ENCODE measurements at regions not wholly inside any gene's neighbourhood (a gene's known extent, or its start where the extent isn't known, plus 50 kb on each side); places are given as distances from the start of the nearest gene placed in this dataset.
A peak's percentile ranks its signal among the peaks of the same experiment; 100 is the strongest.

DNA sequence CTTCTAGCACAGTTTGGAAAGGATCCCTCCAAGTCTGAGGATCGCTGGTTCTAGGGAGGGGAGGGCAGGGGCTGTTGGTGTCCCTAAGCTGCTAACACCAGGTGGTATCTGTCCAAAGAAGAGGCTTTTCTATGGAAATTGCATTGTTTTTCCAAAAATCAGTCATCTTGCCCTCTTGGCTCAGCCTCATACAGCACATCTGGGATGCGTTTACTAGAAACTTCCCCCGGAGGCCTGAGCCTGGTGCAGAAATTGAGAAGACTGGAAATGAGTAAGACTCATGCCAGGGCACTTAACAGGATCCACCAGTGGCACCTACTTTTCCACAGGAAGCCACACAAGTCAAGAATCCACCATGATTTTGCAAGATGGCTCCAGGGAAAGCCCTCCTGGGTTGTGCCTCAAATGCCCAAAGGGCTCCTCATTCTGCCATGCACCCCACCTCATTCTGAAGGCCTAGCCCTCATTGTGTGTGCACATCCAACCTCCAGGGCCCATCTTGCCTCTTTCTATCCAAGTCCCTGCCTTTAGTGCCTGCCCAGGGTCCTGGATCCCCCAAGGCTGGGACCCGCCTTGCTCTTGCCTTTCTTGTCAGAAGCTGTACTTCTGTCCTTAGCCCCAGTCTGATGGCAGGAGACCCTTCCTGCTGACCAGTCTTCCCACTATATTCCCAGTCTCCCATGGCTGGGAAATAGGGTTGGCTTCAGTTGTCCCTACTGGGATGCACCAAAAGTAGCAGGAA, 97.6 kb downstream of the MRPL14 start:
- Histone ChIP-seq H3K9me3 (no peaks in the 10 kb centered on the region), H3K9ac (no peak overlapping the region), H3K9me2 (no peaks in the 10 kb centered on the region), H2AFZ (ENCODE audit: low read depth) (no peak overlapping the region), H3K27me3 (ENCODE audit: insufficient read depth) (no peaks in the 10 kb centered on the region), H3F3A (replicated peaks; ENCODE audit: insufficient read depth) (peaks cover 12% of the 10 kb centered on the region), H3K4me3 (ENCODE audit: low read depth in 2 of 2, low read length in 1 of 2) (no peak overlapping the region; a peak in 1 of 4 replicates), H3K27ac (ENCODE audit: low read depth in 2 of 2, low read length in 1 of 2) (peak overlapping the region; percentile 53 to 90; a peak in 3 of 4 replicates), H3K79me2 (ENCODE audit: insufficient read depth) (no peaks in the 10 kb centered on the region), H3K4me2 (peak overlapping the region; percentile 31; the same call in 1 of the 2 replicates), H3K4me1 (ENCODE audit: control insufficient read depth in 1 of 2, insufficient read depth in 2 of 2, low read depth in 1 of 2, low read length in 1 of 2) (peaks cover 14 to 29% of the 10 kb centered on the region in 2 experiments), H3K36me3 (replicated peaks in 1 of 2; ENCODE audit: control insufficient read depth in 1 of 2, insufficient read depth in 2 of 2, low read length in 1 of 2) (no peaks in the 10 kb centered on the region), H4K20me1 (ENCODE audit: insufficient read depth) (no peaks in the 10 kb centered on the region)
- peak; percentile 91 for TF ChIP-seq TCF12 (IDR thresholded peaks at IDR 0.05)
- peak; percentile 21 to 69; a peak in 3 of 4 replicates for TF ChIP-seq EP300 (IDR thresholded peaks at IDR 0.05; ENCODE audit: borderline replicate concordance in 1 of 2, low read depth in 1 of 2, low read length in 1 of 2)
- no peak for TF ChIP-seq FOXM1 (IDR thresholded peaks at IDR 0.05; ENCODE audit: low read depth)
- TF ChIP-seq YY1 (IDR thresholded peaks at IDR 0.05; ENCODE audit: low read depth), result 0 out of 2 replicates have a peak, but pooled peaks have one; percentile 37
- TF ChIP-seq IRF3 (IDR thresholded peaks at IDR 0.05; ENCODE audit: low read depth, low read length), result no peak
- peak; percentile 66; the same call in 1 of the 2 replicates for TF ChIP-seq NFIC (IDR thresholded peaks at IDR 0.05; ENCODE audit: borderline replicate concordance)
- TF ChIP-seq CHD2 (IDR thresholded peaks at IDR 0.05; ENCODE audit: low read length, partially characterized antibody), result peak; percentile 57
- peak; percentile 80; the same call in 1 of the 2 replicates for TF ChIP-seq RCOR1 (IDR thresholded peaks at IDR 0.05; ENCODE audit: low read length)
- no peak for TF ChIP-seq REST (IDR thresholded peaks at IDR 0.05; ENCODE audit: low read depth, low read length)
- TF ChIP-seq SMC3 (IDR thresholded peaks at IDR 0.05; ENCODE audit: low read depth, low read length), result no peak
- TF ChIP-seq, protein P1, sequence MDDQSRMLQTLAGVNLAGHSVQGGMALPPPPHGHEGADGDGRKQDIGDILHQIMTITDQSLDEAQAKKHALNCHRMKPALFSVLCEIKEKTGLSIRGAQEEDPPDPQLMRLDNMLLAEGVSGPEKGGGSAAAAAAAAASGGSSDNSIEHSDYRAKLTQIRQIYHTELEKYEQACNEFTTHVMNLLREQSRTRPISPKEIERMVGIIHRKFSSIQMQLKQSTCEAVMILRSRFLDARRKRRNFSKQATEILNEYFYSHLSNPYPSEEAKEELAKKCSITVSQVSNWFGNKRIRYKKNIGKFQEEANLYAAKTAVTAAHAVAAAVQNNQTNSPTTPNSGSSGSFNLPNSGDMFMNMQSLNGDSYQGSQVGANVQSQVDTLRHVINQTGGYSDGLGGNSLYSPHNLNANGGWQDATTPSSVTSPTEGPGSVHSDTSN (IDR thresholded peaks at IDR 0.05), result 0 out of 2 replicates have a peak, but pooled peaks have one; percentile 20
- 0 out of 2 replicates have a peak, but pooled peaks have one; percentile 6 for TF ChIP-seq FOSL2 (IDR thresholded peaks at IDR 0.05; ENCODE audit: borderline replicate concordance, low read depth)
- TF ChIP-seq MAX (IDR thresholded peaks at IDR 0.05; ENCODE audit: low read depth), result peak; percentile 25; the same call in 1 of the 2 replicates
- TF ChIP-seq JUND (IDR thresholded peaks at IDR 0.05), result no peak; the same call in 1 of the 2 replicates
- WGBS (ENCODE audit: low lambda C conversion rate), result 59% methylated on average over 4 of the region's 4 CpGs
- ChIA-PET POLR2A (interaction anchor here (1.1 kb wide), 1 partner anchor 39 kb away, joined by 3 read pairs; no protein-coding TSS in a partner anchor), CTCF (interaction anchor here (1.1 to 2.1 kb wide), 8 partner anchors 10 to 75 kb away, joined by 3 to 7 read pairs (median 4); no protein-coding TSS in a partner anchor)
- peak; percentile 67 for DNase-seq

All from SK-N-SH (cell line).